ENCODE measurements at regions not wholly inside any gene's neighbourhood (a gene's known extent, or its start where the extent isn't known, plus 50 kb on each side); places are given as distances from the start of the nearest gene placed in this dataset.

DNA sequence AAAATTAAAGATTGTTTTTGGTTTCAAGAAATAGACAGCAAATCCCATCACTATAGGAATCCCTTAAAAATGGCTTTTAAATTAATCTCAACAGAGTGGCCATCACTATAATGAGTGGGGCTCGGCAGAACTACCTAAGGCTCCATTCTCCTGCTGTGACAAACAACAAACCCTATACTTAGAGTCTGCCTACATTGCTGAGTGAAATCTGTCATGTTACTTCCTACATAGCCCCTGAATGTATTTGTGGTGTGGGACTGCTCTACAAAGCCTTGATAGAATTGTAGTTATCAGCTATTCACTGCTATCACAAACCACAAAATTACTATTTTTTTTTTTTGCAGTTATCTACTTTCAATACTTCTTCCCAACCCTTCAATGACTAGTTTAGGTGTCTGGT, 538.7 kb upstream of the ATXN7L3B start:
- no peak for ATAC-seq
- Mint-ChIP-seq H3K4me3 (no peak overlapping the region), H3K9me3 (no peaks in the 10 kb centered on the region), H3K27me3 (ENCODE audit: insufficient read depth, low read depth, poor library complexity) (no peaks in the 10 kb centered on the region), H3K27ac (no peak overlapping the region), H3K4me1 (no peaks in the 10 kb centered on the region), H3K36me3 (ENCODE audit: low read depth) (no peaks in the 10 kb centered on the region)
- Histone ChIP-seq H3K36me3 (ENCODE audit: insufficient read depth) (no peaks in the 10 kb centered on the region), H3K4me2 (no peak overlapping the region), H2AFZ (no peak overlapping the region), H3K27me3 (ENCODE audit: insufficient read depth) (no peaks in the 10 kb centered on the region), H4K20me1 (replicated peaks; ENCODE audit: insufficient read depth) (no peaks in the 10 kb centered on the region), H3K79me2 (replicated peaks; ENCODE audit: insufficient read depth) (no peaks in the 10 kb centered on the region), H3K9me2 (ENCODE audit: insufficient read depth) (no peaks in the 10 kb centered on the region; the same call in 1 of the 2 replicates), H3F3A (replicated peaks; ENCODE audit: low read depth) (no peaks in the 10 kb centered on the region), H3K27ac (ENCODE audit: low read depth) (no peak overlapping the region), H3K4me3 (no peak overlapping the region), H3K4me1 (ENCODE audit: insufficient read depth) (no peaks in the 10 kb centered on the region)
- no peak for TF ChIP-seq REST (IDR thresholded peaks at IDR 0.05; ENCODE audit: unreplicated experiment)
- no peak for TF ChIP-seq POLR2AphosphoS5 (IDR thresholded peaks at IDR 0.05; ENCODE audit: low read depth)
- no peak for TF ChIP-seq EZH2 (IDR thresholded peaks at IDR 0.05; ENCODE audit: low read depth, unreplicated experiment)
- TF ChIP-seq ZNF331 (CRISPR knock-in tag; IDR thresholded peaks at IDR 0.05; ENCODE audit: low read depth): no peak
- TF ChIP-seq CREB1 (CRISPR knock-in tag; IDR thresholded peaks at IDR 0.05; ENCODE audit: low read depth): no peak
- TF ChIP-seq STAT1 (IDR thresholded peaks at IDR 0.05; ENCODE audit: unreplicated experiment): no peak
- TF ChIP-seq ZNF114 (CRISPR knock-in tag; IDR thresholded peaks at IDR 0.05): no peak
- no peak for TF ChIP-seq JUNB (IDR thresholded peaks at IDR 0.05; ENCODE audit: unreplicated experiment)
- TF ChIP-seq ETS1 (IDR thresholded peaks at IDR 0.05): no peak
- no peak for TF ChIP-seq EZH2phosphoT487 (IDR thresholded peaks at IDR 0.05; ENCODE audit: unreplicated experiment)
- TF ChIP-seq, protein P1, sequence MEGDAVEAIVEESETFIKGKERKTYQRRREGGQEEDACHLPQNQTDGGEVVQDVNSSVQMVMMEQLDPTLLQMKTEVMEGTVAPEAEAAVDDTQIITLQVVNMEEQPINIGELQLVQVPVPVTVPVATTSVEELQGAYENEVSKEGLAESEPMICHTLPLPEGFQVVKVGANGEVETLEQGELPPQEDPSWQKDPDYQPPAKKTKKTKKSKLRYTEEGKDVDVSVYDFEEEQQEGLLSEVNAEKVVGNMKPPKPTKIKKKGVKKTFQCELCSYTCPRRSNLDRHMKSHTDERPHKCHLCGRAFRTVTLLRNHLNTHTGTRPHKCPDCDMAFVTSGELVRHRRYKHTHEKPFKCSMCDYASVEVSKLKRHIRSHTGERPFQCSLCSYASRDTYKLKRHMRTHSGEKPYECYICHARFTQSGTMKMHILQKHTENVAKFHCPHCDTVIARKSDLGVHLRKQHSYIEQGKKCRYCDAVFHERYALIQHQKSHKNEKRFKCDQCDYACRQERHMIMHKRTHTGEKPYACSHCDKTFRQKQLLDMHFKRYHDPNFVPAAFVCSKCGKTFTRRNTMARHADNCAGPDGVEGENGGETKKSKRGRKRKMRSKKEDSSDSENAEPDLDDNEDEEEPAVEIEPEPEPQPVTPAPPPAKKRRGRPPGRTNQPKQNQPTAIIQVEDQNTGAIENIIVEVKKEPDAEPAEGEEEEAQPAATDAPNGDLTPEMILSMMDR (conservative IDR thresholded peaks at IDR 0.05; ENCODE audit: low read depth in 2 of 2): no peak
- TF ChIP-seq NANOG (IDR thresholded peaks at IDR 0.05; ENCODE audit: borderline replicate concordance): no peak
- no peak for DNase-seq (ENCODE audit: low spot score)

Measured in GM23338 (cell line).